Stomach (tissue), 4 donors: ENCODE measurements at regions not wholly inside any gene's neighbourhood (a gene's known extent, or its start where the extent isn't known, plus 50 kb on each side); places are given as distances from the start of the nearest gene placed in this dataset.

Source experiments
- EP300 ChIP-seq: sonication (generic); formaldehyde crosslinking; IDR thresholded peaks from one replicate; pipeline ENCODE4 v1.6.1; 2017; ENCODE audit warnings: antibody characterized with exemption
- POLR2A ChIP-seq, 4 donors: fragments of 450-650 bp; IDR thresholded peaks; one replicate each; pipeline ENCODE4 v1.6.1; 2016; ENCODE audit warnings: antibody characterized with exemption in 4 of 4, control low read depth in 2 of 4, mild to moderate bottlenecking in 1 of 4, moderate library complexity in 1 of 4
- POLR2AphosphoS5 ChIP-seq, 3 donors: sonication (generic); formaldehyde crosslinking; IDR thresholded peaks; one replicate each; pipeline ENCODE4 v1.6.1; 2016; ENCODE audit warnings: antibody characterized with exemption in 3 of 3
- TF ChIP-seq, protein P1 (sequence below), 7 experiments: fragments of 450-650 bp in 4 of 7; fragments of 200-600 bp in 3 of 7; sonication (generic) in 3 of 7; IDR thresholded peaks; one replicate each; pipeline ENCODE4 v1.5.1; 2016 to 2019; ENCODE audit warnings: antibody characterized with exemption in 7 of 7, control low read depth in 2 of 7, mild to moderate bottlenecking in 1 of 7

DNA sequence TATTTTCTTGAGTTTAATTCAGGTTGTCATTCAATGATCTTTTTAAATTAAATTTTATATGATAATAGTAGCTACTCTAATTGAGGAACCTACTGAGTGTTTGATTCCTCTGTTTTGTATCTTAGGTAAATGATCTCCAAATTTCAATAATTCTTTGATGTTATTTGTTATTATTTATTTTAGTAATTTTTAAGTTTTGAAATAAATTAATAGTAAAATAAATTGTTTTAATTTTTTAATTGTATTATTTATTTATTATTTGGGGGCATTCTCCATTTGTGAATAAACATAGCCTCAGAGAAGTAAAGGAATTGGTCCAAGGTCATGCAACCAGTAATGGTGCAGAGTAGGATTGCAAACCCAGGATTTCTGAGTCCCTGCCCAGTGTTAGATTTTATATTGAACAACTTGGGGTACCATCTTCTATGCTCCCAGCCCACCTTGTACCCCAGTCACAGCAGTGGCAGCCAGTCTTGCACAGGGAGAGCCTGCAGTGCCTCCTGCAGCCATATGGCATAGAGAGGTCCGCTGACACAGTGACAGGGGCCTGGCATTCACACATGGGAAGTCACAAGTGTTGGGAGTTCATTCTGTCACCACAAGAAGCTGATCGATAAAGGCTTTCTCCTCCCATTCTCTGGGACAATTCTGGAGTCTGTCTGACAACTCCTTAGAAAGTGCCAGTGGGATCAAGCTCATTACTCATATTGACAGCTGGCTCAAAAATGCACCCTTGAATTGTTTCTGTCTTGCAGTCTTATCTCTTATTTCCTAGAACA, 110.0 kb upstream of the ETAA1 start:
- TF ChIP-seq POLR2AphosphoS5 (IDR thresholded peaks at IDR 0.05) (no peak), EP300 (no peak), POLR2A (IDR thresholded peaks at IDR 0.05) (no peak)
- TF ChIP-seq, protein P1, sequence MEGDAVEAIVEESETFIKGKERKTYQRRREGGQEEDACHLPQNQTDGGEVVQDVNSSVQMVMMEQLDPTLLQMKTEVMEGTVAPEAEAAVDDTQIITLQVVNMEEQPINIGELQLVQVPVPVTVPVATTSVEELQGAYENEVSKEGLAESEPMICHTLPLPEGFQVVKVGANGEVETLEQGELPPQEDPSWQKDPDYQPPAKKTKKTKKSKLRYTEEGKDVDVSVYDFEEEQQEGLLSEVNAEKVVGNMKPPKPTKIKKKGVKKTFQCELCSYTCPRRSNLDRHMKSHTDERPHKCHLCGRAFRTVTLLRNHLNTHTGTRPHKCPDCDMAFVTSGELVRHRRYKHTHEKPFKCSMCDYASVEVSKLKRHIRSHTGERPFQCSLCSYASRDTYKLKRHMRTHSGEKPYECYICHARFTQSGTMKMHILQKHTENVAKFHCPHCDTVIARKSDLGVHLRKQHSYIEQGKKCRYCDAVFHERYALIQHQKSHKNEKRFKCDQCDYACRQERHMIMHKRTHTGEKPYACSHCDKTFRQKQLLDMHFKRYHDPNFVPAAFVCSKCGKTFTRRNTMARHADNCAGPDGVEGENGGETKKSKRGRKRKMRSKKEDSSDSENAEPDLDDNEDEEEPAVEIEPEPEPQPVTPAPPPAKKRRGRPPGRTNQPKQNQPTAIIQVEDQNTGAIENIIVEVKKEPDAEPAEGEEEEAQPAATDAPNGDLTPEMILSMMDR (IDR thresholded peaks at IDR 0.05) = no peak
